Right lobe of liver (tissue), 6 donors: ENCODE measurements at regions not wholly inside any gene's neighbourhood (a gene's known extent, or its start where the extent isn't known, plus 50 kb on each side); places are given as distances from the start of the nearest gene placed in this dataset.

Experiments used
- ATAC-seq, 4 donors: fragments of 200-7000 bp; cut with Tn5 transposase; one replicate each; pipeline ENCODE4 v1.9.1; 2020; ENCODE audit warnings: mild to moderate bottlenecking in 4 of 4, moderate library complexity in 4 of 4
- DNase-seq, 3 donors: peaks; one replicate each; pipeline ENCODE4 v3.0.0-alpha.2; 2020
- H3K27ac ChIP-seq, 3 donors: fragments of 200-600 bp; one replicate each; pipeline ENCODE4 v1.8.0; 2022
- H3K27me3 ChIP-seq, 2 donors: fragments of 200-600 bp; one replicate each; pipeline ENCODE4 v1.8.0; 2022
- H3K36me3 ChIP-seq, 4 donors: fragments of 200-600 bp; sonication (generic) in 1 of 4; one replicate each; pipeline versions ENCODE4 v1.5.1 to v1.8.0; 2017 to 2022; ENCODE audit warnings: control low read depth in 1 of 4
- H3K4me1 ChIP-seq, 4 donors: fragments of 200-600 bp; sonication (generic) in 1 of 4; one replicate each; pipeline versions ENCODE4 v1.5.1 to v1.8.0; 2017 to 2022; ENCODE audit warnings: control low read depth in 1 of 4
- H3K4me3 ChIP-seq, 3 donors: fragments of 200-600 bp; one replicate each; pipeline ENCODE4 v1.8.0; 2022
- H3K9me3 ChIP-seq, 4 donors: fragments of 200-600 bp; sonication (generic) in 1 of 4; one replicate each; pipeline versions ENCODE4 v1.5.1 to v1.8.0; 2017 to 2022; ENCODE audit warnings: control low read depth in 1 of 4
- CTCF ChIP-seq, 4 donors: fragments of 200-600 bp in 3 of 4; fragments of 450-650 bp in 1 of 4; IDR thresholded peaks; one replicate each; pipeline versions ENCODE4 v1.5.1 to v1.8.0; 2016 to 2022; ENCODE audit warnings: antibody characterized with exemption in 4 of 4, mild to moderate bottlenecking in 2 of 4
- POLR2A ChIP-seq: fragments of 450-650 bp; IDR thresholded peaks from one replicate; pipeline ENCODE4 v1.6.1; 2017; ENCODE audit warnings: antibody characterized with exemption, mild to moderate bottlenecking
- WGBS: methylation state at CpG from one replicate; pipeline ENCODE4 v1.1.6; 2018; ENCODE audit warnings: low coverage, low lambda C conversion rate; ENCODE audit not compliant: insufficient coverage; ENCODE audit errors: missing lambda C conversion rate; 5-methylcytosine and 5-hydroxymethylcytosine counted together
- intact Hi-C, 2 donors: fragments of 100-400 bp; cut with DNase I; formaldehyde crosslinking; loops; one replicate each; pipeline versions ENCODE4 v1.11.2 to v1.14.1; 2022
- donor health status: DM: no; HTN: yes; CAD: no.
- donor health status: DM: no; HTN: no; CAD: no.
- donor health status: DM: no; HTN: no; CAD: no.
- donor health status: DM: no; HTN: yes; CAD: no.
- donor health status: DM: no; HTN: yes; CAD: no.

- Histone ChIP-seq H3K4me1 (peaks cover 0 to 33% (median 16%) of the 10 kb centered on the region in 4 donors), H3K9me3 (no peaks in the 10 kb centered on the region), H3K4me3 (no peak overlapping the region), H3K27me3 (no peaks in the 10 kb centered on the region), H3K36me3 (no peaks in the 10 kb centered on the region), H3K27ac (peak overlapping the region in 2 of 3 donors; percentile 3 to 12)
- DNase-seq (no peak), ATAC-seq (no peak)
- intact Hi-C loops, result no loop called here
- TF ChIP-seq POLR2A (no peak), CTCF (IDR thresholded peaks at IDR 0.05) (no peak)
- 79% methylated on average over 6 of the region's 7 CpGs for WGBS
Observed at GRCh38 chr14:50040895-50041465, 75.4 kb downstream of the VCPKMT start.

- no peaks in the 10 kb centered on the region for H3K9me3 ChIP-seq
- 80% methylated on average over 1 of the region's 3 CpGs for WGBS
Observed at GRCh38 chr14:50041980-50042379, 74.4 kb downstream of the VCPKMT start.

GRCh38 chr14:50044042-50044651 is 72.2 kb downstream of the VCPKMT start:
- intact Hi-C loops, result no loop called here
- no peaks in the 10 kb centered on the region for H3K27me3 ChIP-seq
- no peaks in the 10 kb centered on the region for H3K36me3 ChIP-seq
- DNase-seq, result no peak
- no peak overlapping the region for H3K4me3 ChIP-seq
- WGBS, result 20% methylated on average over 4 of the region's 4 CpGs
- TF ChIP-seq CTCF (IDR thresholded peaks at IDR 0.05) (no peak), POLR2A (peak; percentile 49)
- H3K9me3 ChIP-seq, result no peaks in the 10 kb centered on the region
- H3K27ac ChIP-seq, result peak overlapping the region; percentile 83 to 85 (median 84)
- peak; percentile 6 to 49 (median 34) for ATAC-seq
- peaks cover 0 to 40% (median 25%) of the 10 kb centered on the region in 4 donors for H3K4me1 ChIP-seq

More at GRCh38 chr14:50041980-50042379, 74.4 kb downstream of the VCPKMT start:
- no peak for ATAC-seq
- no peak overlapping the region for H3K4me3 ChIP-seq
- no peaks in the 10 kb centered on the region for H3K36me3 ChIP-seq
- peaks cover 0 to 31% (median 19%) of the 10 kb centered on the region in 4 donors for H3K4me1 ChIP-seq
- no peak for DNase-seq
- intact Hi-C loops, result no loop called here
- H3K27me3 ChIP-seq, result no peaks in the 10 kb centered on the region
- no peak for TF ChIP-seq POLR2A
- no peak for TF ChIP-seq CTCF (IDR thresholded peaks at IDR 0.05)
- H3K27ac ChIP-seq, result no peak overlapping the region

GRCh38 chr14:50045039-50045711 is 71.2 kb downstream of the VCPKMT start:
- WGBS, result under 1% methylated on average over 8 of the region's 8 CpGs
- Histone ChIP-seq H3K9me3 (no peaks in the 10 kb centered on the region), H3K4me3 (no peak overlapping the region), H3K4me1 (peaks cover 0 to 40% (median 23%) of the 10 kb centered on the region in 4 donors), H3K36me3 (no peaks in the 10 kb centered on the region), H3K27ac (peak overlapping the region; percentile 83 to 85 (median 84)), H3K27me3 (no peaks in the 10 kb centered on the region)
- DNase-seq, result peak; percentile 95 to 96 (median 95)
- intact Hi-C loops, result no loop called here
- TF ChIP-seq CTCF (IDR thresholded peaks at IDR 0.05) (peak in 1 of 4 donors; percentile 18), POLR2A (peak; percentile 57)
- peak; percentile 91 to 98 (median 96) for ATAC-seq
